M059J (cell line): ENCODE measurements at regions not wholly inside any gene's neighbourhood (a gene's known extent, or its start where the extent isn't known, plus 50 kb on each side); places are given as distances from the start of the nearest gene placed in this dataset.
A peak's percentile ranks its signal among the peaks of the same experiment; 100 is the strongest.

ENCODE experiments used
- DNase-seq: peaks from one replicate; pipeline ENCODE4 v3.0.0-alpha.2; 2012; ENCODE audit warnings: low read depth

DNA sequence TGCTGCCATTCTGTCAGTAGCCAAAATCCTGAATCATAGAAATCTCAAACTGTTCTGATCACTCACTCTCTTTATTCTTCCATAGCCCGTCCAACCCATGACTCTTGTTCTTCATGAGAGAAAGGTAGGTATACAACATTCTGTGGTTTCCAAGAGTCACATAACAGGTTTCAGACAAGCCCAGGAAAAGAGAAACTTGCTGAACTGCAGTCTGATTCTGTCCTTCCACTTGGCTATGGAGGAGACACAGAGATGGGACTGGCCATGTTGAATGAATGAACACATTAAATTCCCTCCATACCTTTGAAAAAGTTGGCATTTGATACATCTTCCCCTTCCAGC is 880.2 kb upstream of the CELF4 start:
- DNase-seq, result no peak

DNA sequence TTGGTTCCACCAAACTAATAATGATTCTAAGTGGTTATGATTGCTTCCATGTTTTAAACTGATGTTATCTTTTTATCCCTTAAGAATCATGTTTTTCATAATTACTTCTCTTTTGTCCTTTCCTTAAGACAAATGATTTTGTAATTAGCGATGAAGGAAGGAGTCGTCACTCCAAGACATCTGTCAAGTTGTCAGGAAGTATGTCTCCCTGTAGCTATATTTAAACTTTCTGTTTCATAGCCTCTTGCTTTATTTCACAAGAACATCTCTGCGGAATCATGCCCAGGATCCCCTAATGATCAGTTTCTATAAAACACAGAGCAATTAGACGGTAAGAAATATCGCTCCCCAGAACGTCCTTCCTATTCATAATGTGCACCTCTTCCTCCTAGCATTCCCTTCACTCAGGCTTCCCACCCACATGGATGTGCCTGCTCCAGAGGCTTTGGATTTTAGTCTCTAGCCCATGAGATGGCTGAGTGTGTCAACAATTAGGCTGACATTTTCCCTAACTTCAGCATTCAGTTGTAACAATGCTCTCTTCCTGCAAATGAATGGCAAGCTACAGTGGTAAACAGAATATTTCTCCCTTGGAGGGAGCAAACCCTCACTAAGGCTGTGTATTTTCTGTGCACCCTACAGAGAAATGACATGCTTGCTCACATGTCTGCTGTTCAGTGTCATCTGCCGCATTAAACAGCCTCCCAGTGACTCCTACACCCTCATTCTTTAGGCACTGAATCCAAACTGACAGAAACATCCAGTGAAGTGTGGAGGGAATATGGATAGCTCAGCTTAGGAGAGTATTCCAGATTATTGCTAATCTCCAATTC is 879.6 kb upstream of the CELF4 start:
- DNase-seq, result no peak

DNA sequence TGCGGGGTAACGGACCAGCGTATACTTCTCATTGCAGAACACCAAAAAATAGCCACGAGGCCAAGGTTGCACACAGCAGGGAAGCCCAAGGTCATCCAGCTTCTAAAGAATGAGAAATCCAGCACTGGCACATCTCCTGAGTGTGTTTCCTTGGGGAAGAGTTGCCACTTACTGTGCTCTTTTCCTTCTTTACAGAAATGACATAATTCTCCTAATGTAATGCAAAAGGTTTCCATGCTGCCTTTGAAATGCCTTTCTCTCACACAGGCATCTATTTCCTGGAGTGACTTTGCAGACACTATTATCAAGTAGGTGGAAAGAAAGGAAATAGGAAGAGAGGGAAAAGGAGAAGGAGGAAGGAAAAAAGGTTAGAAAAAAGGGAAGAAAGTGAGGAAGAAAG is 862.1 kb upstream of the CELF4 start:
- DNase-seq, result no peak

DNA sequence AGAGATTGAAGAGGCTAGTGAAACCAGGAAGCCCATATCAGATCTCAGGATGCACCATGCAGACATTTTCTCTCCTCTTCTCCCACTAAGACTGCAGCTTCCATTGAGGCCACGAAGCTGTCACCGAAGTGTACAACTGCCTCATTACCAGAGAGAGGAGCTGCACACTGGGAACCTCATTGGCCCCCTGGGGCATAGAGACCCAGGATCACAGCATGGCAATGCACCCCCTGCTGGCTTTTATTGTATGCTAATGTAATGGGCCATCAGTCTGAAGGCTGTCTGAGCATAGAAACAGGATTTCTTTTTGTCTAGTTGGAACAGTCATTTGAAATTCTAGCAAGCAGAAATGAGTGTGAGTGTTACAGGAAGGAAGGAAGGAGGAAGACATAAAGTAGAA is 861.6 kb upstream of the CELF4 start:
- no peak for DNase-seq

DNA sequence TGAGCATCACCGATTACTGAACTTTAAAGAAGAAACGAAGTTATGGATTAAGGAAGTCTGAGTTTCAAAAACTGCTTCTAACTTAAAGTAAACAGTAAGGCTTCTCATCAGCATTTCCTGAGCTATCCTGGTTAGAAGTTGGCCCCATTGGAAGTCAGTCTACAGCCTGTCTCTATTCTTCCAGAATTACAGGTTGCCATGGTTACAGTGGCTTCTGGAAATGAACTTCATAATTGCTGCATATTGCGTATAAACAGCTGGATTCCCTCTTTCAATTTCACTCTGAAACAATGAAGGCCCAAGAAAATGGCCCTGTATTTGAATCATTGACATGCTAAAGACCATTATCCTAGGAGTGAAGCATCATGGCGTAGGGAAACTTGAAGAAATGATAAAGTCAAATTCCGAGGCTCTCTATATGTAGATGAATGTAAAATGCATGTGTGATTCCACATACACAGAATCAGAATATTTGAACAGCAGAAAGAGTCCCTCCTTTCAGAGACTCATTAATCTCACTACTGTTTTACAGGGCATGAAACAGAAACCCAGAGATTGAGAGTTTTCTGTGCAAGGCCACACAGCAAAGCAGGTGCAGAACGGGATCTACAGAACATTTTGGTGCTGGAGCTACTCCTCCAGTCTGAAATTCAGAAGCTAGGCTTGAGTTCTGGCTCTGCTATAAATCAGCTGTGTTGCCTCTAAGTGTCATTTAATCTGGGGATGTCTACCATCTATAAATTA is 856.4 kb upstream of the CELF4 start:
- DNase-seq, result no peak

DNA sequence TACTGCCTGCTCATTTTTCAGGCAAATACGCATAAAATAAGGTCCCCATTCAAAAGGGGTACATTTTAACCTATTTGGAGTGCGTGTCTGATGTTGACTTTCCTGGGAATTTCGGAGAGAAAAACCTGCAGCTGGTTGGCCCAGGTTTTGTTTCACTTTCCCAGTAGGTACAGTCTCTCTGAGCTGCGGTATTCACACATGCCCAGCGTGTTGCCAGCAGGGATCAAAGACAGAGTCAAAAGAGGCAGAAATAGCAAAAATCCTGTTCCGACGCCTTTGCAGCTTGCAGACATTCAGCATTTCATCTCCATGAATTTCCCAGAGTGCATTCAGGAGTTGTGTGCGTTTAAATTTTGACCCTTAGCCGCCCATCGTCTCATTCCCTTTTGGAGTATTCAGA is 855.4 kb upstream of the CELF4 start:
- DNase-seq, result peak; percentile 1

DNA sequence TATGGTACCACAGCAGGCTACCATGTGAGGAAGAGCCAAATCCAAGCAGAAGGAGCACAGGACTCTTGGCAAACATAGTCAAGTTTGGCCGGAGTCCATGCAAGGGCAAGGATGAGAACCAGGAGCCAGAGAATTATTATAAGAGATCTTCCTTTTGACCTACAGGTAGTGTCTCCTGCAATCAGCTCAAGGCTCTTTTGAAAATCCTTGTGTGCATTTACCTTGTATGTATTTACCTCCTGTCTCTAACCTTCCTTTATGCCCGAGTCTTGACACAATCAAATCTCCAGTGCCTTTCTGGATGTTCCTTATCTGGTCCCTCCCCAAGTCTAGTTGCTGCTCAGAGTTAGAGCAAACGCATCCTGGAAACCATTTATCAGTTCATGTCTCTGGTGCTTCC is 855.0 kb upstream of the CELF4 start:
- DNase-seq, result no peak

DNA sequence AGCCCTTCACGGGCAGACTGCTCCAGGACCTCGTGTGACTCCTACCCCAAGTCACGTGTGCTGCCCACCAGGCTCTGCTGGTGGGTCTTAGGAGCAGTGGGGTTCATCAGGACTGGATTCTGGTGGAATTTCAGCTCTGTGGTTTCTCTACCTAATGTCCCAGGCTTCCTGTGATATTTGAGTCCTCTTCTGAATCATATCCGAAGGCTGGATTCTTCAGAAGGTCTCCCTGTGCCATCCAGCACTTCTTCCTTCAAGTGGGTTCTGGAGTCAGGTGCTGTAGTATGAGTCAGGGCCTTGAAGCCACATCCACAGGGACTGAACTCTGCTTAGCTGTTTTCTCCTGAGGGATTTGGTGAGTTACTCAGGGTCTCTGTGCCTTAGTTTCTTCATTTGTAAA is 850.2 kb upstream of the CELF4 start:
- peak; percentile 4 for DNase-seq

DNA sequence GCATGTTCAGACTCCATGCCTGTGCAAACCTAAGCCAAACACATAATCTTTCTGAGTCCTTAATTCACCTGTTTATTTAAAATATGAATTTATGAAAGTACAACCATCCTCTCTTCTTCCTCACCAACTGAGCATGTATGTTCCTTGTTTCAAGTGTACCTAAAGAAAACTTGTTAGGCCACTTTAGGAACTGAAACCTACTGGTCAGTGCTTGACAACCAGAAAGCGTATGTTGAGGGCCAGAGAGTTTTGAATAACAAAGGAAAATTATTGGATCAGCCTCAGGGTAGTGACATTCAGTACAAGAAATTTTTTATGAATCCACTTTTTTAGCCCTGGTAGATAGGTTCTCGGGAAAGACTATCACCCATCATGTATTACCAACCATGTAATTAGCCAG is 847.6 kb upstream of the CELF4 start:
- DNase-seq, result no peak

DNA sequence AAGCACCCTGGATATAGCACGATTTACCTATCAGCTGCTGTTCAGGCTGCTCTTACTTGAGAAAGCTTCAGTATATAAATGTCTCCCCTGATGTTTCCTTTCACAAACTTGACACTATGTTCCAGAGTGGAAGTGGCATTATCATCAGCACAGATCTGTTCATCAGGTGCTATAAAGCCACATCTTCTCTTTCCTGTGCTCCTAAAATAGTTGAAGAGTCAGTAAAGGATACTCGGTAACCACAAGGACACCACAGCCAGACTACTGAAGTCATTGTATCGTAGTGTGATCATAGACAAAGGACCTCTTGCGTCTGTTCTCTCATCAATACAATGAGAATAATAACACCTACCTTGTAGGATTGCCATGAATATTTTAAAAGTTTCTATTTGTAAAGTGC is 841.0 kb upstream of the CELF4 start:
- DNase-seq, result no peak

DNA sequence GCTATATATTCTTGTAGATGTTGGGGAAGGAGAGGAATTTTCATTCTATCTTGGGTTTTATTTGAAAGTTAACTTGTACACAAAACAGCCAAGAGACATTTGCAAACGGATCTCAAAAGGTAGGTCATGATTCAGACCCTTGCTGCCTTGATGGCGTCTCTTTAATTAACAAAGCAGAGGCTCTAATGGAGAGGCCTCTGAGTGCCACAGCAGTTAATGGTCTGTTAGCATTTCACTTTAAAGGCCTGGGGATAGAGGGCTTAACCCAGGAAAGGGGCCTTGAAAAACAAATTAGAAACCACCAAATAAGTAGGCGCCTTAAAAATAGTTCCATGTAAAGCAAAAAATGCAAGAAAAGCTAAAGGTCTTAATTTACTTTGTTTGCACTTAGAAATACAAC is 836.9 kb upstream of the CELF4 start:
- no peak for DNase-seq

DNA sequence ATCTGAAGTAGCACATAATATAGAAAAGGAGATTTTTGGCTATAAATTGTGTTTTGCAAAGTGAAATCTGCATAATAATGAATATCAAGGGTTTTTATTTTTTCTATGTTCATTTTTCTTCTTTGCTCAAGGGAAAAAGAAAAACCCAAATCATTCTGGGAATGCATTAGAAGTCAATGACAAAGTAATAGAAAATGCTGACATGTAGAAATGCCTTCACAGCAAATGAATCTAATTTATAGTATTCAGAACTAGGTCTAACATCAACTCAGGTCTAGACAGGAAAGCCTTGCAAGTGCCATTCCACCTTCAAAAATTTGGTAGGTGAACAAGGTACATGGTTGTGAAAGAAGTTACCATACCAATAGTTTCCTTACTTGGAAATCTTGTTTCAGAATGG is 831.5 kb upstream of the CELF4 start:
- DNase-seq, result no peak

DNA sequence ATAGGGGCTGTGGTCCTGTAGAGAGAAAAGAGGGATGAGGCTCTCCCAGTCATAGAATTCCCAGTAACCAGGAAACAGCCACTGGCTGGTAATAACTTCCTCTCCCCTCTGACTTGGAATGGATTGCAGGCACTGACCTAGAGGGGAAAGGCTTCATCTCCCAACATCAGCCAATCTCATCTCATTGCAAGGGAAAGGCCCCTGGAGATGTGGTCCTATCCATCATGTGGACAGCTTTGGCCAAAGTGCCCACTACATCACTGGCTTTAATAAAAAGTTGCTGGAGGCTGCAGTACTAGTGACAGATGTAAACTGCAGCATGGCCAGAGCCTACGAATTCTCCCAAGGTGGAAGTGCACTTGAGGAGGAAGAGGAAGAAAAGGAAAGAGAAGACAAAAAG is 820.5 kb upstream of the CELF4 start:
- DNase-seq, result no peak

DNA sequence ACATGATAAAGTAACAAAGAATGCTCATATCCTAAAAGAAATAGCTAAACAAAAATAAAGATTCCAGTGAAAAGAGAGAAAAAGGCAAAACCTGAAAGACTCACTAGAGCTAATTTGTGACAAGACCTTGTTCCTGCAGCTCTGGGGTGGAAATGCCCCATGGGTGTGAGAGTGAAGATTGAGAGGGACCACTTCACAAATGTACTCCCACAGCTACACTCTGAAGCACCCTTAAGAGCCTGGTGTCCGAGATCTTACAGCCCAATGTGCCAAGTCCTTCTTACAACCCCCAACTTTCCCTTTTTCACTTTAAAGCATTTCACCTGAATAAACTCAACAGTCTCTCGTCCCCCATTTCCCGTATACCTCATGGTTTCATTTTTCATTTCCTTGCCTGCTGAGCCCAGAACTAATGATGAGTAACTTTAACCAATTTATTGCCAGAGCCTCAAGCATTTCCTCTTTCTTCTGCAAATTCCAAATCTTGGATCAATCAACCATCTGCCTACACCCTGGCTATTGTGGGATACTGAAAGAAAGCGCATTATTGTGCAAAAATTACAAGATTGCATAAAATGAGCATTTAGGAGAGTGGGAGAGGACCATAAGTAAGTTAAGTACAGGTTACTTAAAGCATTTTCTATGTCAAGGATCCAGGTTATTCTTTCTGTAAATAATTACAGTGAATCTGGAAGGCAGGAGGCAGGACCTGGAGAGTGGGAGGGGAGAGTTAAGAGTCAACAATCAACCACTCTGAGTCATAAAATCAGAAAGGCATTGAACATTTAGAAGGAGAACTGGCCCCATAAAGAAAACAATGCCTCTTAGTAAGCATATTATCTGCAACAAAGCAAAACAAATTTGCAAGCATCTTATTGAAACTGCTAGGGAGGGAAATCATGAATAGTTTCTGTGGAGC is 804.4 kb upstream of the CELF4 start:
- peak; percentile 45 for DNase-seq

DNA sequence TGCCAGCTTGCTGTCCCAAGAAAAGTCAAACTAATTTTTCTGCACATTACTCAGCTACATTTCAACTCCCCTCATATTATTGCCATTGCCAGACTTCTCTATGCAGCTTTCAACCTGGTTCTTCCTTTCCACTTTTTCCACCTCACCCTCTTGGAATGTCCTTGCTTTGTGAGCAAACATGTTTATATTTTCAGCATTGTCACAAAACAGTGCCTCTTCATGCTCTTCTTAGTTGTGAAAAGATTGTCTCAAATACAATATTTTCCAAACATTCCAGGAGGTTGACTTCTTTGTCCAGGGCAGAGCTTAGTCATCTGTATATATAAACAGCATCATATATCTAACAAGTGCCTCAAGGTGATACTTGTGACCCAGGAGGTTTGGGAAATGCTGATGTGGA is 803.3 kb upstream of the CELF4 start:
- peak; percentile 62 for DNase-seq

DNA sequence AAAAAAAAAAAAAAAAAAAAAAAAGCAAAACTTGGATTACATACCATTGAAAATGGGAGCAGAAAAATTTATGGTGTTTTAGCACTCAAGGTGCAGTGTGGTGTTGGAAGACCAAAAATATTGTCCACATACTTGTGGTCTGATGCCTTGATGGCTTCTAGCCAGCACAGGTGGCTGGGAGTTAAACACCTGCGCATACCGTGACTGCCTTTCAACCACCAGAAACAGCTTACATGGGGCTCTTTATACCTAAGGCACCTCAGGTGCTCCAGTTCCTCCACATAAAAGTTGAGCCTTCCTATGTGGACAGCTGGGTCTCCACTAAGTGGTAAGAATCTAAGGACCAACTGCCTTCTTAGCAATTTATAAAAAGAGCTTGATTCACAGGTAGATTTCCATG is 802.6 kb upstream of the CELF4 start:
- DNase-seq, result no peak

DNA sequence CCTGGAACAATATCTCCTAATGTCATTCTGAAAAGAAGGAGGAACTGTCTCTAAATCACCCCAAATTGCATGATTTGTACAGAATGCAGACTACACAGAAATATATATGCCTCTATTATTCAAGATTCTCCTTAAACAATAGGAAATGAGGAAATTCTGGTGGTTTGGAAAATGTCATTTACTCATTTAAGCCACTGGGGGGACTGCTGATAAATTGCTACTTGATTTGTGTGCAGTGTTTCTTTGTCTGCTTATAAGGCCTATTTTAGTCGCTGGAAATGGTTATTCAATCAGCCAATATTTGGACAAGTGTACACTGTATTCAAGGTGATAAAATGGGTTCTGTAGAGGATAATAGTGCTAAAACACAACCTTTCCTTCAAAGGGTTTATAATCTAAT is 801.9 kb upstream of the CELF4 start:
- DNase-seq, result no peak

DNA sequence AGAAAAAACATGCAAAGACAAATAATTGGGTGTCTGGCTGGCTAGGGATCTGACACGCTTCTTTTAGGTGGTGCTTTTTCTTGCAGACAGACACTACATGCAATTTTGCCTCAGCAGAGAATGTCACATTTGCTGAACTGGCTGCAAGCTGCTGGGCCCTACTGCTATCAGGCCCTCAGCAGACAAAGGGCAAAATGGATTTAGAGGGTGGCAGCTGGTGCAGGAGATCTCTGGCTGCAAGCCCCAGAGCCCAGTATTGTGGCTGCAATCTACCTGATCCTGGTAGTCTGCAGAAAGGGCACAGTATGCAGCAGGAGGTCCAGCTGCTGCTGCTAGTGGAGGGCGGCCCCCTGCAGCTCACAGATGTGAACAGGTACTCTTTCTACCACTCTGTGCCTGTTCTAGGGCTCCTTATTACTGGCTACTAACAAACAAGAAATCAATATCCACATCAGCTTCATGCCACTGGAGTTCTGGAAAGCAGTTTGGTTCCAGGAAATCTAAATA is 796.7 kb upstream of the CELF4 start:
- DNase-seq, result no peak

DNA sequence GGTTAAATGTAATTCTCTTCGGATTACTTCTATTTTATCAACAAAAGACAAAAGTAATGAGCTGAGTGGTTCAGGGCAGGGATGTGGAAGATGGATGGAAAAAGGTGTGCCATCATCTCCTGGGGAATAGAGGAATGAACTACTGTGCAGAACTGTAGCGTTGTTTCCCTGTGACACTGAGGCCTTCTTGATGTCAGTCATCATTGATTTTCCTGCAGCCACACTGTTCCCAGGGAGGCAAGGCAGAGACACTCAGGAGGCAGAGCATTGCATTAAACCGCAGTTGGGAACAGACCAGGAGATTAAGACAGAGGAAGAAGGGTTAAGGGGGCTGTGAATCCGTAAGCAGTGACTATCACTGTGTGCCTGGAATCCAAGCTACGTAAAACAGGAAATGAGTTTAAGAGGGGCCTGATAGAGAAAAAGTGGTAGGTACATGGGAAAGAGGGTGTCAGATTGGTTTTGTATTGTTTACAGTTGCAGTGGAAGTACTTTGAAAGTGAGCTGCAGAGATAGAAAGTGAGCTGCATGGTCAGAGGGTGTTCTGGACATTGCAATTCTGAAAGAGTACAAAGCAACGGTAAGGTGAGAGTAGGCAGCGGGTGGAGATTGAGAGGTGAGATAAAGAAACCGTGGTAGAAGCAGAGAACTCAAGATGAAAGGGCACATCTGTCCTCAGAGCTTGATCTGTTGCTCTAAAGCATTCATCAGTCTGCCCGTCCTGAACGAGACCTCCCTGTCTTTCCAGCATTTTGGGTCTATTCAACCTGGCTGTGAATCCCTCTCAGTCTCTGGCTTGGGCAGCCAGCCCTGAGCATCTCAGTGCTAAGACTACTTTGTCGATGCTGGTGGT is 793.4 kb upstream of the CELF4 start:
- no peak for DNase-seq

DNA sequence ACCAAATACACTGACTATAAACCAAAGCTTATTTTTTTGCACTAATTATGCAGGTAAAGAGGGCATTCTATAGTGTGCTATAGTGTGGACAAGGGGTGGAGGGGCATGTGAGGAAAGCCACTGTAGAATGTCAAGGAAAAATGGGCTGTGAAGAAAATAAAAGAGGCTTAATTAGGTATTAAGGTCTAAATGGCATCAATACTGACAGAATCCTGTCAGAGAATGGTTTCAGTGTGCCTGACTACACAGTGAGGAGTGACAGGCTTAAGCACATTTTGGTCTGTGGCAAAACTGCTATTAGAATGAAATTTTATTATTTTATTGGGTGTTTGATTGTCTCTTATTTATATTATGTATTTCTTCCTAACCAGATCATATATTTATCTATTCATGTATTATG is 787.6 kb upstream of the CELF4 start:
- no peak for DNase-seq

DNA sequence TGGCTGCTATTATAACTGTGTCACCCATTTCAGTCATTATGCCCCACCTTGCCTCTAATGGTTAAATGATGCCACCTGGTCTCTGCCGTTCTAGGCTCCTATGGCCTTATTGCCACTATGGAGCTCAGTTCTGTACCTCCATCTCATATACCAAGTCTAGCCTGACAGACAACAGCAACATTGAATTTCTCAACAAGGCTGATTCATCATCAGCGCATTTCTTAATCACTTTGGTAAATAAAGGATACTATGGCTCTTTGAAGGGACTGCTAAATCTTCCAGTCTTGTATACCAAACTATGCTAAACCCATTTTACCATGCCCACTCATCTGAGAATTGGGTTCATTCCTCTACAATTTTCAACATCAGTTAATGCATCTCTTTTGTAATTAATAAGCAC is 784.5 kb upstream of the CELF4 start:
- DNase-seq, result no peak
